OCI-LY7 (cell line): ENCODE measurements at regions not wholly inside any gene's neighbourhood (a gene's known extent, or its start where the extent isn't known, plus 50 kb on each side); places are given as distances from the start of the nearest gene placed in this dataset.

Experiments used
- CTCF ChIP-seq: fragments of 200-600 bp; sonication (generic); conservative IDR thresholded peaks from 2 replicates; pipeline ENCODE4 v1.5.1; 2014; ENCODE audit warnings: mild to moderate bottlenecking, antibody characterized with exemption, low read length, moderate library complexity, mixed read lengths
- EZH2phosphoT487 ChIP-seq: fragments of 200-600 bp; sonication (generic); IDR thresholded peaks from 2 replicates; pipeline ENCODE4 v1.6.1; 2018; ENCODE audit warnings: low read depth, borderline replicate concordance, mild to moderate bottlenecking, mixed run types, antibody characterized with exemption, low read length, moderate library complexity, mixed read lengths

- TF ChIP-seq EZH2phosphoT487 (no peak), CTCF (no peak)
Measured at GRCh38 chr13:64438084-64438483, 2792.1 kb downstream of the PCDH9 start.
